DND-41 (cell line): ENCODE measurements at regions not wholly inside any gene's neighbourhood (a gene's known extent, or its start where the extent isn't known, plus 50 kb on each side); places are given as distances from the start of the nearest gene placed in this dataset.

Experiments
- ATAC-seq: fragments of 200-7000 bp; cut with Tn5 transposase; 3 replicates; pipeline ENCODE4 v1.9.1; 2021; ENCODE audit warnings: low read depth; ENCODE audit not compliant: insufficient read depth
- DNase-seq: peaks from one replicate; pipeline ENCODE4 v3.0.0-alpha.2; 2020
- H2AFZ ChIP-seq: 2 replicates; pipeline ENCODE4 v1.6.0; 2012; ENCODE audit warnings: low read depth, low read length
- H3K27ac ChIP-seq: 2 replicates; pipeline ENCODE4 v1.5.1; 2012; ENCODE audit warnings: low read length, inconsistent platforms
- H3K27me3 ChIP-seq: fragments of 200-600 bp; sonication (generic); 2 replicates; pipeline ENCODE4 v1.6.0; 2012; ENCODE audit warnings: low read length, mild to moderate bottlenecking, inconsistent platforms; ENCODE audit not compliant: insufficient read depth, poor library complexity
- H3K36me3 ChIP-seq: 2 replicates; pipeline ENCODE4 v1.5.1; 2012; ENCODE audit warnings: low read length, inconsistent platforms; ENCODE audit not compliant: insufficient read depth
- H3K4me1 ChIP-seq: 2 replicates; pipeline ENCODE4 v1.5.1; 2012; ENCODE audit warnings: mild to moderate bottlenecking, low read length; ENCODE audit not compliant: insufficient read depth
- H3K4me2 ChIP-seq: 2 replicates; pipeline ENCODE4 v1.6.0; 2012; ENCODE audit warnings: mild to moderate bottlenecking, moderate library complexity, low read length, inconsistent platforms; ENCODE audit not compliant: insufficient read depth
- H3K4me3 ChIP-seq, 2 experiments: fragments of 200-600 bp in 1 of 2; shearing (Covaris generic) in 1 of 2; 2 replicates each; pipeline ENCODE4 v1.5.1; 2012 to 2016; ENCODE audit warnings: inconsistent platforms in 2 of 2, low read length in 2 of 2, mild to moderate bottlenecking in 2 of 2, low read depth in 1 of 2, moderate library complexity in 1 of 2
- H3K79me2 ChIP-seq: 2 replicates; pipeline ENCODE4 v1.6.0; 2012; ENCODE audit warnings: low read length, inconsistent platforms; ENCODE audit not compliant: insufficient read depth
- H3K9ac ChIP-seq: 2 replicates; pipeline ENCODE4 v1.6.0; 2012; ENCODE audit warnings: low read depth, mild to moderate bottlenecking, inconsistent platforms, low read length, moderate library complexity
- H3K9me3 ChIP-seq: 2 replicates; pipeline ENCODE4 v1.5.1; 2012; ENCODE audit warnings: low read length, moderate library complexity, mild to moderate bottlenecking, inconsistent platforms; ENCODE audit not compliant: insufficient read depth, severe bottlenecking
- H4K20me1 ChIP-seq: 2 replicates; pipeline ENCODE4 v1.6.0; 2012; ENCODE audit warnings: low read length; ENCODE audit not compliant: insufficient read depth
- EZH2 ChIP-seq: IDR thresholded peaks from 3 replicates; pipeline ENCODE4 v1.6.1; 2012; ENCODE audit warnings: borderline replicate concordance, low read depth, mild to moderate bottlenecking, moderate library complexity, low read length, inconsistent platforms; ENCODE audit not compliant: severe bottlenecking
- TF ChIP-seq, protein P1 (sequence below): IDR thresholded peaks from 2 replicates; pipeline ENCODE4 v1.5.1; 2012; ENCODE audit warnings: borderline replicate concordance, low read length, moderate library complexity, mild to moderate bottlenecking; ENCODE audit not compliant: poor library complexity, severe bottlenecking; ENCODE audit errors: extremely low read depth

DNA sequence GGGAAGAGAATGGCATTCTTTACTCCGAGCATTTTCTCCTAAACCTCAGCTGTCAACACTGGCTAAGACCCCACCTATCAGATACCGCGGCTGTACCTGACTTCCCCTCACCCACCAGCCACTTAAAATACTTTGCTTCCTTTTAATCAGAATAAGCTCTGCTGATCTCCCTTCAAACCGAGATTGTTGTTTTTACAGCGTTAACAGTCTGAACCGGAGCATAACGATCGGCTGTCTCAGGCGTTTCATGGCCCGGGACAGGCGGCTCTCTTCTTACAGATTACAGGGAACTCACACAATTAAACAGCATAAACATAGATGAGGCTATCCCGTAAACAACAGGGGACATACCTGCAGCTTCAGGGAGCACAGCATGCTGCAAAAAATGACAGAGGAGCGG is 174.3 kb upstream of the RNF32 start:
- no peak for ATAC-seq
- Histone ChIP-seq H3K4me3 (no peak overlapping the region), H3K27me3 (peaks cover 15% of the 10 kb centered on the region), H4K20me1 (no peaks in the 10 kb centered on the region), H3K36me3 (no peaks in the 10 kb centered on the region), H3K4me1 (no peaks in the 10 kb centered on the region), H3K79me2 (no peaks in the 10 kb centered on the region), H2AFZ (no peak overlapping the region), H3K9ac (no peak overlapping the region), H3K9me3 (no peaks in the 10 kb centered on the region), H3K27ac (no peak overlapping the region), H3K4me2 (no peak overlapping the region)
- DNase-seq = no peak
- TF ChIP-seq EZH2 = no peak
- TF ChIP-seq, protein P1, sequence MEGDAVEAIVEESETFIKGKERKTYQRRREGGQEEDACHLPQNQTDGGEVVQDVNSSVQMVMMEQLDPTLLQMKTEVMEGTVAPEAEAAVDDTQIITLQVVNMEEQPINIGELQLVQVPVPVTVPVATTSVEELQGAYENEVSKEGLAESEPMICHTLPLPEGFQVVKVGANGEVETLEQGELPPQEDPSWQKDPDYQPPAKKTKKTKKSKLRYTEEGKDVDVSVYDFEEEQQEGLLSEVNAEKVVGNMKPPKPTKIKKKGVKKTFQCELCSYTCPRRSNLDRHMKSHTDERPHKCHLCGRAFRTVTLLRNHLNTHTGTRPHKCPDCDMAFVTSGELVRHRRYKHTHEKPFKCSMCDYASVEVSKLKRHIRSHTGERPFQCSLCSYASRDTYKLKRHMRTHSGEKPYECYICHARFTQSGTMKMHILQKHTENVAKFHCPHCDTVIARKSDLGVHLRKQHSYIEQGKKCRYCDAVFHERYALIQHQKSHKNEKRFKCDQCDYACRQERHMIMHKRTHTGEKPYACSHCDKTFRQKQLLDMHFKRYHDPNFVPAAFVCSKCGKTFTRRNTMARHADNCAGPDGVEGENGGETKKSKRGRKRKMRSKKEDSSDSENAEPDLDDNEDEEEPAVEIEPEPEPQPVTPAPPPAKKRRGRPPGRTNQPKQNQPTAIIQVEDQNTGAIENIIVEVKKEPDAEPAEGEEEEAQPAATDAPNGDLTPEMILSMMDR = no peak

DNA sequence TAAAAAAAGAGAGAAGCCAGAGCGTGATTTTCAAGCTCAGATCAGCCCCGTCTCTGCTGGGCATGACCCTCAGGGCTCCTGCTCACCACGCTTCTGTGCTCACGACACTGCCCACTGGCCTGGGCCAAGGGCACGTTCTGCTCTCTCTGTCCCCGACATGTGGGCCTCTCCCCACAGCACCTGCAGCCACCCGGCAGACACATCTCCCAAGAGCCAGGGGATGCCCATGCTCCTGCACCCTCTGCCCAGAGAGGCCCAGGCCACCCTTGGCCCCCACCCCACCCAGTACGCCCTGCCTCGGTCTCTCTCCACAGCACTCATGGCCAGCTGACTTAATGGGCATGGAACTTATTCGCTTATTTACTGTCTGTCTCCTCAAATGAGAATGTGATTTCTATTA is 175.4 kb upstream of the RNF32 start:
- Histone ChIP-seq H3K4me2 (no peak overlapping the region), H3K9me3 (no peaks in the 10 kb centered on the region), H2AFZ (no peak overlapping the region), H3K4me3 (no peak overlapping the region), H4K20me1 (no peaks in the 10 kb centered on the region), H3K27ac (no peak overlapping the region), H3K27me3 (peaks cover 16% of the 10 kb centered on the region), H3K9ac (no peak overlapping the region), H3K79me2 (no peaks in the 10 kb centered on the region), H3K36me3 (no peaks in the 10 kb centered on the region), H3K4me1 (no peaks in the 10 kb centered on the region)
- TF ChIP-seq, protein P1 = no peak
- no peak for TF ChIP-seq EZH2
- DNase-seq (no peak), ATAC-seq (no peak)

DNA sequence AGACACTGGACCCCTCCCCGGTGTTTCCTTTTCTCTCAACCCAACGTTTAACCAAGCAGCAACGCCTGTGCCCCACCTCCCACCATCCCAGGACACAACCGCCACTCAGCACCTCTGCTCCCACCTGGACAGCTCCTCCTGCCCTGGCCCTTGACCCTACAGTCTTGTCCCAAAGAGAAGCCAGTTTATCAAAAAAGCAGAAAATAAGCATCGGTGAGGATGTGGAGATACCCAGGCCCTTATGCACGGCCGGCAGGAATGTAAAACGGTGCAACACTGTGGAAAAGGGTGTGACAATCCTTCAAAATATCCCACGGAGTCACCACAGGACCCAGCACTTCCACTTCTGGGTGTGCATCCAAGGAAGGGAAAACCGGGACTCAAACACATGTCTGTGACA is 176.2 kb upstream of the RNF32 start:
- no peak overlapping the region for H3K27ac ChIP-seq
- H3K79me2 ChIP-seq = no peaks in the 10 kb centered on the region
- no peaks in the 10 kb centered on the region for H3K4me1 ChIP-seq
- no peak overlapping the region for H3K4me2 ChIP-seq
- DNase-seq (no peak), ATAC-seq (no peak)
- no peak for TF ChIP-seq EZH2
- TF ChIP-seq, protein P1 = no peak
- H4K20me1 ChIP-seq = no peaks in the 10 kb centered on the region
- no peaks in the 10 kb centered on the region for H3K9me3 ChIP-seq
- H3K4me3 ChIP-seq = no peak overlapping the region
- H3K9ac ChIP-seq = no peak overlapping the region
- H3K36me3 ChIP-seq = no peaks in the 10 kb centered on the region
- no peak overlapping the region for H2AFZ ChIP-seq
- H3K27me3 ChIP-seq = peaks cover 16% of the 10 kb centered on the region

DNA sequence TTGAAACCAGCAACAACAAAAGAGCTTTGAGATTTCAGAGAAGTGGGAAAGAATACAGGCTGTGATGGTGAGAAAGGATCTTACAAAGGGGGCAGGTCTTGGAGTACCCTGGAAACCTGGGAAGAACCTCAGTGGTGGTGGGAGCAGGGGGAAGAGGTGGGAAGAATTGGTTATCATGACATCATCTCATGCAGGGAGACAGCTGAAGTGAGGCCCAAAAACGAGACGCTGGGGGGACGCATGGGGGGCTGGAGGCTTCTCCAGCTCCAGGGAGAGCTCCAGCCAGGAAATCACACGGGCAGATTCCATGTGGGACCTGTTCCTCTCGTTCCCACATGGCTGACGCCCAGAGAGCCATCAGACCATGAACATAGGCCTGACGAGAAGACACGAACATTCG is 177.3 kb upstream of the RNF32 start:
- Histone ChIP-seq H3K36me3 (no peaks in the 10 kb centered on the region), H3K79me2 (no peaks in the 10 kb centered on the region), H3K9me3 (no peaks in the 10 kb centered on the region), H3K4me1 (no peaks in the 10 kb centered on the region), H3K4me3 (no peak overlapping the region), H4K20me1 (no peaks in the 10 kb centered on the region), H3K27me3 (peaks cover 23% of the 10 kb centered on the region), H2AFZ (no peak overlapping the region), H3K4me2 (no peak overlapping the region), H3K9ac (no peak overlapping the region), H3K27ac (no peak overlapping the region)
- no peak for TF ChIP-seq EZH2
- DNase-seq (no peak), ATAC-seq (no peak)
